CD4-positive, alpha-beta memory T cell (primary cell): ENCODE measurements at regions not wholly inside any gene's neighbourhood (a gene's known extent, or its start where the extent isn't known, plus 50 kb on each side); places are given as distances from the start of the nearest gene placed in this dataset.

ENCODE experiments used
- CTCF ChIA-PET: fragments of 350-600 bp; sonication (Branson Sonifier 250); formaldehyde crosslinking; loops from one replicate; lab custom pipeline; 2021; ENCODE audit warnings: inconsistent platforms; ENCODE audit not compliant: partially characterized antibody; lab: Charles Lee
- POLR2A ChIA-PET: fragments of 350-600 bp; sonication (Branson Sonifier 250); formaldehyde crosslinking; loops from one replicate; lab custom pipeline; 2021; ENCODE audit not compliant: partially characterized antibody; lab: Charles Lee
- DNase-seq, 5 donors: peaks; one replicate each; pipeline versions ENCODE4 v3.0.0 to v3.0.0-alpha.2; 2020 to 2022; ENCODE audit warnings: mixed read lengths in 1 of 5
- H3K27ac ChIP-seq: one replicate; pipeline ENCODE4 v1.7.0; 2013; ENCODE audit warnings: low read depth, low read length
- H3K27me3 ChIP-seq: 2 replicates; pipeline ENCODE4 v1.7.0; 2013; ENCODE audit warnings: mild to moderate bottlenecking, low read length, moderate library complexity; ENCODE audit not compliant: insufficient read depth
- H3K36me3 ChIP-seq: 2 replicates; pipeline ENCODE4 v1.7.0; 2013; ENCODE audit warnings: mild to moderate bottlenecking, low read length, moderate library complexity; ENCODE audit not compliant: insufficient read depth
- H3K4me1 ChIP-seq: 2 replicates; pipeline ENCODE4 v1.7.0; 2013; ENCODE audit warnings: mild to moderate bottlenecking, low read length, moderate library complexity; ENCODE audit not compliant: insufficient read depth
- H3K4me3 ChIP-seq, 2 donors: one replicate each; pipeline ENCODE4 v1.7.0; 2013; ENCODE audit warnings: low read length in 2 of 2, mild to moderate bottlenecking in 1 of 2
- H3K9me3 ChIP-seq, 2 donors: one replicate each; pipeline ENCODE4 v1.7.0; 2013; ENCODE audit warnings: low read length in 2 of 2, control low read depth in 1 of 2; ENCODE audit not compliant: control insufficient read depth in 1 of 2
- H3K27ac Mint-ChIP-seq, 7 donors: one replicate each; pipeline ENCODE4 v1.8.0; 2020 to 2021; ENCODE audit warnings: mixed read lengths in 7 of 7, mild to moderate bottlenecking in 6 of 7, inconsistent platforms in 3 of 7, moderate library complexity in 3 of 7
- H3K27me3 Mint-ChIP-seq, 2 donors: one replicate each; pipeline ENCODE4 v1.8.0; 2020 to 2021; ENCODE audit warnings: mixed read lengths in 2 of 2
- H3K36me3 Mint-ChIP-seq, 2 donors: one replicate each; pipeline ENCODE4 v1.8.0; 2020 to 2021; ENCODE audit warnings: mixed read lengths in 2 of 2, inconsistent platforms in 1 of 2, mild to moderate bottlenecking in 1 of 2
- H3K4me1 Mint-ChIP-seq, 4 donors: one replicate each; pipeline ENCODE4 v1.8.0; 2020 to 2021; ENCODE audit warnings: mixed read lengths in 4 of 4, mild to moderate bottlenecking in 1 of 4
- H3K4me3 Mint-ChIP-seq, 8 donors: one replicate each; pipeline ENCODE4 v1.8.0; 2020 to 2021; ENCODE audit warnings: mixed read lengths in 8 of 8, mild to moderate bottlenecking in 7 of 8, moderate library complexity in 6 of 8, inconsistent platforms in 3 of 8
- H3K9me3 Mint-ChIP-seq, 8 donors: one replicate each; pipeline ENCODE4 v1.8.0; 2020 to 2021; ENCODE audit warnings: mixed read lengths in 8 of 8, mild to moderate bottlenecking in 5 of 8, inconsistent platforms in 3 of 8, moderate library complexity in 1 of 8
- intact Hi-C: fragments of 100-400 bp; cut with micrococcal nuclease; formaldehyde crosslinking; loops from one replicate; pipeline ENCODE4 v1.15.1; 2023

DNA sequence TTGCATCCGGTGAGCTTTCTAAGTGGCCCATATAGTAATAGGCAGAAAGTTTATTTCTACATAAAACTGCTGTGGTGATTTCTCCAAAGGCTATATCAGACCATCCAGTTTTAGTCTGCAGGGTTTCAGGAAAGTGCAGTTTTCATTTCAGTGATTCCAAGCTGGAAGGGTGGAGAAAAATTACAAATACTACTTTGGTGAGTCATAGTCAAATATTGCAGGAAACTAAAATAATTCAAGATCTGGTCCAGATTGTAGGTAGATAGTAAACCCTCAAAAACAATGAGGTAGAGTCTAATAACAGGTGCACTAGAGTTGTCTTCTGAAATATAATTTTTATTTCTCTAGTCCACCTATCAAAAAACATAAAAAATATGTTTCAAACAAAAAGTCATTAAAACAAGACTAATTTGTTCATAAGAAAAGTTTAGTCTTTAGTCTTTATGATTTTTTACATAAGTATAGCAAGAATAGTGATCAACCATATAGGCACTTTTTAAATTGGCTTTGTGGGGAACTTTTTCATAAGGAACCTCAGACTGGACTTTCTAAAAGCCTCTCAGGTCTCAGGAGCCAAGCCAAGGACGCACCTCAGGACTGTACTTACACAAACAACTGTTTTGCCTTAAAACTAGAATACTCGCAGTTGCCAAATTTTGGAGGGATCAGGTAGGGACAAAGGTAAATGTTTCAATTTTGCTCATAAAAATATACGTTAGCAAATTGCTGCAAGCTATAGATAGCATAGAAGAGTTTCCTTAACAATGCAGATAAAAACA lies 101.8 kb upstream of the TLR3 start:
- Mint-ChIP-seq H3K27ac (no peak overlapping the region), H3K36me3 (no peaks in the 10 kb centered on the region), H3K9me3 (peaks cover 0 to under 1% (median 0%) of the 10 kb centered on the region in 8 donors), H3K4me3 (no peak overlapping the region), H3K4me1 (no peaks in the 10 kb centered on the region), H3K27me3 (peaks cover 3 to 4% of the 10 kb centered on the region in 2 donors)
- H3K9me3 ChIP-seq: no peaks in the 10 kb centered on the region
- no peak overlapping the region for H3K27ac ChIP-seq
- H3K4me3 ChIP-seq: no peak overlapping the region
- no peaks in the 10 kb centered on the region for H3K36me3 ChIP-seq
- POLR2A ChIA-PET: no interaction called here
- H3K27me3 ChIP-seq: no peaks in the 10 kb centered on the region
- no peak for DNase-seq
- no peaks in the 10 kb centered on the region for H3K4me1 ChIP-seq
- CTCF ChIA-PET: no interaction called here
- intact Hi-C loops: no loop called here

DNA sequence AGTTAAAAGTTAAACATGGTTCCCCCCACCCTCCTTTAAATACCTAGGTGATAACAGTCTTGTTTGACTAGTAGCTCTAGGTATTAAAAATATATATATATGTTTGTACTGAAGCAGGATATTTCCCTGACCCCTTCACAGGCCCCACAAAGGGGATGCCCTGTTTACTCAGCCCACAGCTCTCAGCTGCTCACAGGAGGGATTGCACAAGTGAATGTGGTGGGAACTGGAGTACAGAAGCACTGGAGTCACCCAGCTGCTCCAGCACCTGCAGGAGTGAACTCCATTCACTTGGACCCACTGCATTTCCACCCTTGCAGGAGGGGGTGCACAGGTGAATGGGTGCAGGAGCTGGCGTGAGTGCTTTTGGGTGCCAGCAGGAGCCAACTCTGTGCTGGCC lies 99.3 kb upstream of the TLR3 start:
- H3K27me3 ChIP-seq: no peaks in the 10 kb centered on the region
- ChIA-PET CTCF (no interaction called here), POLR2A (no interaction called here)
- no peak overlapping the region for H3K27ac ChIP-seq
- intact Hi-C loops: no loop called here
- no peak for DNase-seq
- Mint-ChIP-seq H3K27me3 (peaks cover 2 to 6% of the 10 kb centered on the region in 2 donors), H3K36me3 (no peaks in the 10 kb centered on the region), H3K4me1 (no peaks in the 10 kb centered on the region), H3K27ac (no peak overlapping the region), H3K4me3 (no peak overlapping the region), H3K9me3 (peaks cover 0 to 2% (median 0%) of the 10 kb centered on the region in 8 donors)
- no peak overlapping the region for H3K4me3 ChIP-seq
- H3K36me3 ChIP-seq: no peaks in the 10 kb centered on the region
- no peaks in the 10 kb centered on the region for H3K9me3 ChIP-seq
- H3K4me1 ChIP-seq: no peaks in the 10 kb centered on the region

DNA sequence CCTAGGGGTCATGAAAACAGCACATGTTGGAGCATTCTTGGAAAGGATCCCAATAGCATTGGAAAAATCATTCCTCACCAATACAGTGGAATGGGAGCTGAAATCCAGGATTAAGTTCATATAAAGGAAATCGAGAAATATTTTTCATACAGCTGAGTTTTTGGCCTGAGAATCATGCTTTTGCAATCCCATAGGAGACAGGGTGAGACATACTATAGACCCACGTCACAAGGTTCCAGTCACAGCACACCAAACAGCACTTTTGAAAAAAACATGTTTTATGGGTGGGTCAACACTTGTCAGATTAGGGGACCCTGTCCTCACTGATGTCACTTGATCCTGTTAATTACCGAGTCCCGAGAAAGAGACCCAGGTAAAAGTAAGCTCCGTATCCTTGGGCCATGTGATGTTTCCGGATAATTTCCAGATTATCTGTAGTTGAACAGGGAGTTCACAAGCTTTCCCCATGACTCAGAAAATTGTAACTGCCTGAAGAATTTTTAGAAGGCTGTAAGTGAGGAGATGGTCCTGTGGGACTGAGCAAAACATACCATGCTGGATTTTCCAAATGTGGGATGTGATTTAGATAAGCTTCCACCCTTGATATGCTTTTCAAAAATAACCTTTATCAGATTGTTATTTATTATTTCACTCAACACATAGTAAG lies 80.9 kb upstream of the TLR3 start:
- H3K36me3 Mint-ChIP-seq: no peaks in the 10 kb centered on the region
- Histone ChIP-seq H3K9me3 (no peaks in the 10 kb centered on the region), H3K36me3 (no peaks in the 10 kb centered on the region), H3K27ac (no peak overlapping the region), H3K4me3 (no peak overlapping the region), H3K4me1 (no peaks in the 10 kb centered on the region), H3K27me3 (no peaks in the 10 kb centered on the region)
- H3K27ac Mint-ChIP-seq: no peak overlapping the region
- peaks cover 2 to 30% (median 12%) of the 10 kb centered on the region in 8 donors for H3K9me3 Mint-ChIP-seq
- CTCF ChIA-PET: no interaction called here
- H3K27me3 Mint-ChIP-seq: peaks cover 2 to 6% of the 10 kb centered on the region in 2 donors
- no peaks in the 10 kb centered on the region for H3K4me1 Mint-ChIP-seq
- H3K4me3 Mint-ChIP-seq: no peak overlapping the region
- POLR2A ChIA-PET: no interaction called here
- DNase-seq: no peak
- intact Hi-C loops: no loop called here

DNA sequence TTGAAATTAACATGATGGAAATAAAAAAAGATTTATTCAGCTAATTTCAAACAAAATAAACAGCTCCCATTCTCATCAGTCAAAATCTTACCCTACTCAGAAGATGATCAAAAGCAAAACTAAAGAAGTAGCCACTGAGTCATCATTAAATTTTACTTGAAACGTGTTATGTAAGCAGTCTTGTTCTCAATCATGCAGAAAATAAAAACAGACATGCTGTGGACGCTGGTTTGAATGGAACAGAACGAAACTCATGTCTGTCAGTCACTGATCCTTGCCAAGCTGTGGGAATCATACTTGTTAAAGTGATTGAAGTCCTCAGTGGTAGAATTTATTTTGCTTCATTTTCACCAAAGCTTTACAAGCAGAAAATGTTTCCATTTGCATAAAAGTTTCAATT lies 77.2 kb upstream of the TLR3 start:
- H3K27ac ChIP-seq: no peak overlapping the region
- Mint-ChIP-seq H3K4me3 (no peak overlapping the region), H3K27ac (no peak overlapping the region), H3K9me3 (peaks cover 0 to 3% (median 0%) of the 10 kb centered on the region in 8 donors), H3K4me1 (no peaks in the 10 kb centered on the region), H3K36me3 (no peaks in the 10 kb centered on the region), H3K27me3 (peaks cover 2 to 6% of the 10 kb centered on the region in 2 donors)
- no peaks in the 10 kb centered on the region for H3K4me1 ChIP-seq
- DNase-seq: no peak
- H3K27me3 ChIP-seq: no peaks in the 10 kb centered on the region
- H3K9me3 ChIP-seq: no peaks in the 10 kb centered on the region
- POLR2A ChIA-PET: no interaction called here
- CTCF ChIA-PET: no interaction called here
- H3K36me3 ChIP-seq: no peaks in the 10 kb centered on the region
- no peak overlapping the region for H3K4me3 ChIP-seq
- intact Hi-C loops: no loop called here

DNA sequence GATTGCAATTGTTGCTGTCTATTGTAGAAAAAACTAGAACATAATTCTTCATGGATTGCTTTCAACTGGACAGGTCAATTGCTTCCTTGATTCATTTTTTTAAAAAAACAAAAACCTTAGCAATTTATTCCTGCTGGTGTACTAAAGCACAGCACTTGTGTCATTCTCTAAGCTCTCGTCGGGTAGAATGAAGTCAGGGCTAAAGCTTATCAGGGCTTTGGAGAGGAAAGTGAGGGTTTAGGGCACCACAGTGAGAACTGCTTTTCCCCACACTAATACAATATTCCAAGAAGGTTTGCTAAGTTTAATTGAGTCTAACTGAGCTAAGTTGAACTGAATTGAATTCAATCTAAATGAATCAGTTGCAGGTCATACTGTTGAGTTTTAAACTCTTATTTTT lies 76.4 kb upstream of the TLR3 start:
- Mint-ChIP-seq H3K36me3 (no peaks in the 10 kb centered on the region), H3K27me3 (peaks cover 2 to 6% of the 10 kb centered on the region in 2 donors), H3K4me3 (no peak overlapping the region), H3K27ac (no peak overlapping the region), H3K4me1 (no peaks in the 10 kb centered on the region), H3K9me3 (peaks cover 0 to 2% (median 0%) of the 10 kb centered on the region in 8 donors)
- no peaks in the 10 kb centered on the region for H3K36me3 ChIP-seq
- intact Hi-C loops: no loop called here
- POLR2A ChIA-PET: no interaction called here
- CTCF ChIA-PET: no interaction called here
- no peaks in the 10 kb centered on the region for H3K4me1 ChIP-seq
- no peaks in the 10 kb centered on the region for H3K27me3 ChIP-seq
- no peak for DNase-seq
- no peak overlapping the region for H3K27ac ChIP-seq
- no peaks in the 10 kb centered on the region for H3K9me3 ChIP-seq
- no peak overlapping the region for H3K4me3 ChIP-seq

DNA sequence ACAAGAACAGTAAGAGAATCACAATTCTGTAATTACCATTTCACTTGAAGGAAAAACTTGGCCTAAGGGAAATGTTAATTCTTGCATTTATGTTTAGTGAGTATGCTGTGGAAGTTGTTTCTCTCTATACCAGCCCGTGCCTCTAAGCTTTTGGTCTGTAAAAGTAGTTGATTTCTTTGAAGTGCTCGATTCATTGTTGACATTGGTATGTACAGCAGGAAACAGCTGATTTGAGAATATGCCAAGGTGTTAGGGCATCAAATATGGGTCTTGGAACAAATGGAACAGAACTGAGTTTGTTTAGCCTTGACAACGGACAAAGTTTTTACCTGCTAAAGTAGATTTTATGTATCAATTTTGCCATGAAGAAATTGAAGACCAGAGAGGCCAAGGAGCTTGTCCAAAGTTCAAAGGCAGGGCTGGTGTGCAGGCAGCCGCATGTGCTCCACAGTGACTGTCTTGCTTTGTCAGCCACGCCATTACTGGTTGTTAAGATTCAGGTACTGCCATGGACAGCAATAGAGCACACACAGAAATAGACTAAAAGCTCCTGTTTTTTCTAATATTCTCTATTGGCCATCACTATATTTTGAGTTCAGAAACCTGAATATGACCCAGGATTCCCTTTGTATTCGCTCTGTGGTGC lies 75.5 kb upstream of the TLR3 start:
- intact Hi-C loops: no loop called here

DNA sequence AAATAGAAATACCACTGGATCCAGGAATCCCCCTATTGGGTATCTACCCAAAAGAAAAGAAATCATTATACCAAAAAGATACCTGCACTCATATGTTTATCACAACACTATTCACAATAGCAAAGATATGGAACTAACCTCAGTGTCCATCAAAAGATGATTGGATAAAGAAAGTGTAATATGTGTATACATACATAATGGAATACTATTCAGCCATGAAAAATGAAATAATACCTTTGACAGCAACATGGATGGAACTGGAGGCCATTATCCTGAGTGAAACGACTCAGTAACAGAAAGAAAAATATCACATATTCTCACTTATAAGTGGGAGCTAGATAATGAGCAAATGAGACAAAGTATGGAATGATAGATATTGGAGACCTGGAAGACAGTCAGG lies 74.2 kb upstream of the TLR3 start:
- intact Hi-C loops: no loop called here
- Histone ChIP-seq H3K4me1 (no peaks in the 10 kb centered on the region), H3K4me3 (no peak overlapping the region), H3K36me3 (no peaks in the 10 kb centered on the region), H3K27me3 (no peaks in the 10 kb centered on the region), H3K9me3 (no peaks in the 10 kb centered on the region), H3K27ac (no peak overlapping the region)
- no peaks in the 10 kb centered on the region for H3K36me3 Mint-ChIP-seq
- no peaks in the 10 kb centered on the region for H3K27me3 Mint-ChIP-seq
- no peaks in the 10 kb centered on the region for H3K9me3 Mint-ChIP-seq
- no peak overlapping the region for H3K4me3 Mint-ChIP-seq
- no peak for DNase-seq
- no peaks in the 10 kb centered on the region for H3K4me1 Mint-ChIP-seq
- ChIA-PET CTCF (no interaction called here), POLR2A (no interaction called here)
- no peak overlapping the region for H3K27ac Mint-ChIP-seq

More for the DNA sequence above, 75.5 kb upstream of the TLR3 start:
- H3K27ac Mint-ChIP-seq: no peak overlapping the region
- no peaks in the 10 kb centered on the region for H3K9me3 ChIP-seq
- H3K4me1 ChIP-seq: no peaks in the 10 kb centered on the region
- no peaks in the 10 kb centered on the region for H3K4me1 Mint-ChIP-seq
- no peaks in the 10 kb centered on the region for H3K27me3 ChIP-seq
- H3K9me3 Mint-ChIP-seq: no peaks in the 10 kb centered on the region
- H3K4me3 Mint-ChIP-seq: no peak overlapping the region
- ChIA-PET CTCF (no interaction called here), POLR2A (no interaction called here)
- no peaks in the 10 kb centered on the region for H3K36me3 ChIP-seq
- no peak overlapping the region for H3K27ac ChIP-seq
- DNase-seq: no peak
- H3K36me3 Mint-ChIP-seq: no peaks in the 10 kb centered on the region
- peaks cover 0 to 6% of the 10 kb centered on the region in 2 donors for H3K27me3 Mint-ChIP-seq
- H3K4me3 ChIP-seq: no peak overlapping the region
